Hepatocyte (in vitro differentiated cells): ENCODE measurements at regions not wholly inside any gene's neighbourhood (a gene's known extent, or its start where the extent isn't known, plus 50 kb on each side); places are given as distances from the start of the nearest gene placed in this dataset.

Experiments
- CTCF ChIP-seq: fragments of 200-600 bp; sonication (generic); IDR thresholded peaks from 2 replicates; pipeline ENCODE4 v1.5.1; 2016; ENCODE audit warnings: antibody characterized with exemption, mild to moderate bottlenecking; ENCODE audit not compliant: poor library complexity
- EZH2 ChIP-seq: fragments of 200-600 bp; sonication (generic); IDR thresholded peaks from 2 replicates; pipeline ENCODE4 v1.6.1; 2016; ENCODE audit warnings: antibody characterized with exemption, mild to moderate bottlenecking, borderline replicate concordance

GRCh38 chr5:31122998-31123951 lies 70.2 kb upstream of the CDH6 start:
- TF ChIP-seq CTCF: no peak
- no peak for TF ChIP-seq EZH2
